ENCODE measurements at regions not wholly inside any gene's neighbourhood (a gene's known extent, or its start where the extent isn't known, plus 50 kb on each side); places are given as distances from the start of the nearest gene placed in this dataset.

- TF ChIP-seq EZH2phosphoT487 (conservative IDR thresholded peaks at IDR 0.05; ENCODE audit: low read length), result no peak
- no peak for TF ChIP-seq CTCF (IDR thresholded peaks at IDR 0.05; ENCODE audit: insufficient read depth, low read length, poor library complexity, severe bottlenecking)
Measured at GRCh38 chr9:130780415-130780814, 54.6 kb upstream of the ABL1 start.

All from SU-DHL-6 (cell line).